ENCODE measurements at regions not wholly inside any gene's neighbourhood (a gene's known extent, or its start where the extent isn't known, plus 50 kb on each side); places are given as distances from the start of the nearest gene placed in this dataset.

GRCh38 chr3:167125612-167126407, 254.3 kb downstream of the ZBBX start:
- TF ChIP-seq, protein P1, sequence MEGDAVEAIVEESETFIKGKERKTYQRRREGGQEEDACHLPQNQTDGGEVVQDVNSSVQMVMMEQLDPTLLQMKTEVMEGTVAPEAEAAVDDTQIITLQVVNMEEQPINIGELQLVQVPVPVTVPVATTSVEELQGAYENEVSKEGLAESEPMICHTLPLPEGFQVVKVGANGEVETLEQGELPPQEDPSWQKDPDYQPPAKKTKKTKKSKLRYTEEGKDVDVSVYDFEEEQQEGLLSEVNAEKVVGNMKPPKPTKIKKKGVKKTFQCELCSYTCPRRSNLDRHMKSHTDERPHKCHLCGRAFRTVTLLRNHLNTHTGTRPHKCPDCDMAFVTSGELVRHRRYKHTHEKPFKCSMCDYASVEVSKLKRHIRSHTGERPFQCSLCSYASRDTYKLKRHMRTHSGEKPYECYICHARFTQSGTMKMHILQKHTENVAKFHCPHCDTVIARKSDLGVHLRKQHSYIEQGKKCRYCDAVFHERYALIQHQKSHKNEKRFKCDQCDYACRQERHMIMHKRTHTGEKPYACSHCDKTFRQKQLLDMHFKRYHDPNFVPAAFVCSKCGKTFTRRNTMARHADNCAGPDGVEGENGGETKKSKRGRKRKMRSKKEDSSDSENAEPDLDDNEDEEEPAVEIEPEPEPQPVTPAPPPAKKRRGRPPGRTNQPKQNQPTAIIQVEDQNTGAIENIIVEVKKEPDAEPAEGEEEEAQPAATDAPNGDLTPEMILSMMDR (IDR thresholded peaks at IDR 0.05; ENCODE audit: low read depth, low read length): no peak
- H3K4me3 ChIP-seq (ENCODE audit: low read depth, low read length): no peak overlapping the region
- no peak for DNase-seq (ENCODE audit: low read depth, low spot score)
- in situ Hi-C loops (cut with HindIII; ENCODE audit: low sequenced_read_pairs): no loop called here

DNA sequence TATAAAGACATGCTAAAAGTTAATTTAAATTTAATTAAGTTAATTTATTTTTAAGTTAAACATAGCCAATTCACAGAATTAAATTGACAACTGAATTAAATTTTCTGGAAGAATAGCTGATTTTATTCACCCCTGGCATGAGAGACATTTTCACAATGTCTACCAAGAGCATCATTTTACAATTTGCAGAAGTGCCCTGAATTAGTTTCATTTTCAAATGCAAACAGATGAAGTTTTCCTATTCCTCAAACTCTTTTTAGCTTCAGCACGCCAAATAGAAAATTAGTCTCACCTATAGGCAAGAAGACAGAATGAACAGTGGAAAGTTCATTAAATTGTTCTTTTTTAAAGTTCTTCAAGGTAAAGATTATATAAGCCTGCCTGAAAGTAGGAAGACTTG, 259.3 kb downstream of the ZBBX start:
- TF ChIP-seq, protein P1 (IDR thresholded peaks at IDR 0.05; ENCODE audit: low read depth, low read length): no peak
- in situ Hi-C loops (cut with HindIII; ENCODE audit: low sequenced_read_pairs): no loop called here
- no peak for DNase-seq (ENCODE audit: low read depth, low spot score)
- H3K4me3 ChIP-seq (ENCODE audit: low read depth, low read length): no peak overlapping the region

- in situ Hi-C loops (cut with HindIII; ENCODE audit: low sequenced_read_pairs): no loop called here
- H3K4me3 ChIP-seq (ENCODE audit: low read depth, low read length): no peak overlapping the region
- DNase-seq (ENCODE audit: low read depth, low spot score): no peak
- TF ChIP-seq, protein P1 (IDR thresholded peaks at IDR 0.05; ENCODE audit: low read depth, low read length): no peak
Observed at GRCh38 chr3:167116120-167116922, 263.8 kb downstream of the ZBBX start.

DNA sequence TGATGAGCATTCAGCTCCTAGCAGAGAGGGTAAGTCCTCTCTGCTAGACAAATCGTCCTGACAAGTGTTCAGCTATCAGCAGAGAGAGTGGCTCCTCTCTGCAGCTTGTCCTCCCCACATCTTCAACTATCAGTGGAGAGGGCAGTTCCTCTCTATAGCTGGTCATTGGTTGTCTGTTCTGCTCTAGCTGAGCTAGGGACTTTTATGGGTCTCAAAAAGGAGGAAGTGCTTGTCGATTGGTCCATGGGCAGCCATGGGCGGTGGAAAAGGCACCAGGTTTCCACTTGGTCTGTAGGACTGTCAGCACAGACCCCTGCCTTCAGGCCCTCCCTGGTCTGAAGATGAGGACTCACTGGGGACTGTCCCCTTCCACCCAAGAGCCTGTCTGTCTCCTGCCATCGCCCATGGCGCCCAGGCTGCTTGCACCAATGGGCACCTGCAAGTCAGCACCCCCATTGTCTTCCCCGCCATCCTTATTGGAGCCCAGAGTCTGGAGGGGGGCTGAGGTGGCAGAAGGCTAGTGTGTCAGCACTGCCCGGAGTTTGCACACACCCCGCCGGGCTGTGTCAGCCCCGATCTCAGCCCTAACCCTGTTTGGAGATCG, 264.7 kb downstream of the ZBBX start:
- in situ Hi-C loops (cut with HindIII; ENCODE audit: low sequenced_read_pairs): no loop called here
- H3K4me3 ChIP-seq (ENCODE audit: low read depth, low read length): no peak overlapping the region
- no peak for DNase-seq (ENCODE audit: low read depth, low spot score)
- TF ChIP-seq, protein P1 (IDR thresholded peaks at IDR 0.05; ENCODE audit: low read depth, low read length): no peak

DNA sequence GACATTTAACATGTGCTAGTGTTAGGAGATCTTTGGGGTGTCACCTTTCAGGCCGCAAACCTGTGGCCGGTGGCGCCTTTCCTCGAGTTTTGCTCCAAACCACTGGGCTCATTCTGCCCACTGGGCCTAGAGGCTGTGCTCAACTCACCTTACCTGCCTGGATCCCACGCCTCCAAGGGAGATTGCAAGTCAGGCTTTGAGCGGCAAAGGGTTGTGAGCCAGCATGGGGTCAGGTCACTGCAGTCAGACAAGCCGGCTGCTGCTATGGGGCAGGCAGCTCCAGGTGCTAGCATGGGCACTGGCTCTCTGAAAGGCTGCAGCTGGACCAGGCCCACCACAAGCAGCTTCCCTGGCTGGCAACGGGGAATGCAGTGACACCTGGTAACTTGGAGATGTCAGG, 265.5 kb downstream of the ZBBX start:
- no peak overlapping the region for H3K4me3 ChIP-seq (ENCODE audit: low read depth, low read length)
- TF ChIP-seq, protein P1 (IDR thresholded peaks at IDR 0.05; ENCODE audit: low read depth, low read length): no peak
- no peak for DNase-seq (ENCODE audit: low read depth, low spot score)
- in situ Hi-C loops (cut with HindIII; ENCODE audit: low sequenced_read_pairs): no loop called here

DNA sequence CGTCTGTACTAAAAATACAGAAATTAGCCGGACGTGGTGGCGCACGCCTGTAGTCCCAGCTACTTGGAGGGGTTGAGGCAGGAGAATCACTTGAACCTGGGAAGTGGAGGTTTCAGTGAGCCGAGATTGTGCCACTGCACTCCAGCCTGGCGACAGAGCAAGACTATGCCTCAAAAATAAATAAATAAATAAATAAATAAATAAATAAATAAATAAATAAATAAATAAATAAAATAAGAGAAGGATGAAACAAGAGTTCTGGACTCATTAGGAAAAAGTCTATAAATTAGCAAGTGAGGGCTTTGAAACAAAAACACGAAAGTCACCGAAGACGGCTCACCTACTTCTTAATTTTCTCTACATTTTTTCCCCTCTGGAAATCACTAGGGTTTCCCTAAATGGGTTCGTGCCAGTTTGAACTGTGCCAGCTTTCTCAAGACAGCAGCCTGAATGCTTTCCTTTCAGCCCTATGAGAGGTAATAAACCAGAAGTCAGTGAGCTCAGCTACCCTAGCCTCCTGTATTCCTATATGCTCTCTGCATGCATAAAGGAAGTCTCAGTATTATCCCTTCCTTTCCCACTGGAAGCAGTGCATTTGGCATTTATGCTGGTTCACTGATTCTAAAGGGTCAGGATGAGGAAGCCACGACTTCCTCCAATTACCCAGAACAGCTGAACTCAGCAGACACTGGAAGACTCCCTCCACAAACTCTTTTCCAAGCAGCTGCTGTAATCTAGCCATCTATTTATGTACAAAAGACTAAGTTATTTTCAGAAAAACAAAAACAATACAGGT, 266.9 kb downstream of the ZBBX start:
- no peak overlapping the region for H3K4me3 ChIP-seq (ENCODE audit: low read depth, low read length)
- no peak for DNase-seq (ENCODE audit: low read depth, low spot score)
- TF ChIP-seq, protein P1 (IDR thresholded peaks at IDR 0.05; ENCODE audit: low read depth, low read length): no peak
- in situ Hi-C loops (cut with HindIII; ENCODE audit: low sequenced_read_pairs): no loop called here

Data from astrocyte of the spinal cord (primary cell).